Neuronal stem cell (in vitro differentiated cells): ENCODE measurements at regions not wholly inside any gene's neighbourhood (a gene's known extent, or its start where the extent isn't known, plus 50 kb on each side); places are given as distances from the start of the nearest gene placed in this dataset.

Experiments
- DNase-seq: peaks from one replicate; pipeline ENCODE4 v3.0.0-alpha.2; 2013; ENCODE audit warnings: low spot score
- H2AFZ ChIP-seq: one replicate; pipeline ENCODE4 v1.6.1; 2013; ENCODE audit warnings: mild to moderate bottlenecking, low read length, inconsistent platforms
- H2AK5ac ChIP-seq: 2 replicates; pipeline ENCODE4 v1.6.1; 2013; ENCODE audit warnings: low read depth, mild to moderate bottlenecking, inconsistent platforms, low read length, moderate library complexity, mixed read lengths
- H2BK120ac ChIP-seq: 2 replicates; pipeline ENCODE4 v1.6.1; 2013; ENCODE audit warnings: low read depth, mild to moderate bottlenecking, inconsistent platforms, low read length, moderate library complexity, mixed read lengths
- H2BK12ac ChIP-seq: one replicate; pipeline ENCODE4 v1.6.1; 2013; ENCODE audit warnings: low read length, inconsistent platforms
- H2BK15ac ChIP-seq: 2 replicates; pipeline ENCODE4 v1.6.1; 2013; ENCODE audit warnings: mild to moderate bottlenecking, low read length, inconsistent platforms, mixed read lengths
- H2BK5ac ChIP-seq: one replicate; pipeline ENCODE4 v1.6.1; 2013; ENCODE audit warnings: inconsistent platforms, mild to moderate bottlenecking, low read length, moderate library complexity
- H3K14ac ChIP-seq: one replicate; pipeline ENCODE4 v1.6.1; 2013; ENCODE audit warnings: low read length, inconsistent platforms
- H3K18ac ChIP-seq: 2 replicates; pipeline ENCODE4 v1.6.1; 2013; ENCODE audit warnings: low read length, inconsistent platforms
- H3K23ac ChIP-seq: 2 replicates; pipeline ENCODE4 v1.6.1; 2013; ENCODE audit warnings: low read depth, mild to moderate bottlenecking, mixed read lengths, low read length, inconsistent platforms; ENCODE audit not compliant: poor library complexity
- H3K27ac ChIP-seq: replicated peaks from 3 replicates; pipeline ENCODE4 v1.5.1; 2013; ENCODE audit warnings: low read length, inconsistent platforms
- H3K27me3 ChIP-seq, 3 experiments: 2 replicates each; pipeline ENCODE4 v1.6.1; 2013; ENCODE audit warnings: low read length in 3 of 3, mild to moderate bottlenecking in 2 of 3, inconsistent platforms in 1 of 3, low read depth in 1 of 3, mixed read lengths in 1 of 3, moderate library complexity in 1 of 3; ENCODE audit not compliant: control insufficient read depth in 3 of 3, insufficient read depth in 3 of 3
- H3K36me3 ChIP-seq, 2 donors: replicated peaks in 1 of 2; 2 replicates each; pipeline ENCODE4 v1.6.1; 2013; ENCODE audit warnings: low read length in 2 of 2; ENCODE audit not compliant: control insufficient read depth in 2 of 2, insufficient read depth in 2 of 2
- H3K4ac ChIP-seq: 2 replicates; pipeline ENCODE4 v1.6.1; 2013; ENCODE audit warnings: inconsistent platforms, mild to moderate bottlenecking, low read length, moderate library complexity
- H3K4me1 ChIP-seq, 2 donors: 1 replicate in 1 of 2; 2 replicates in 1 of 2; pipeline ENCODE4 v1.6.1; 2013; ENCODE audit warnings: low read length in 2 of 2, low read depth in 1 of 2; ENCODE audit not compliant: control insufficient read depth in 2 of 2, insufficient read depth in 1 of 2
- H3K4me2 ChIP-seq: one replicate; pipeline ENCODE4 v1.6.1; 2013; ENCODE audit warnings: mild to moderate bottlenecking, low read length, inconsistent platforms; ENCODE audit not compliant: insufficient read depth, poor library complexity, severe bottlenecking
- H3K4me3 ChIP-seq, 2 donors: 2 replicates each; pipeline ENCODE4 v1.5.1; 2013; ENCODE audit warnings: low read length in 2 of 2, mild to moderate bottlenecking in 2 of 2, inconsistent platforms in 1 of 2, moderate library complexity in 1 of 2
- H3K79me1 ChIP-seq: one replicate; pipeline ENCODE4 v1.6.1; 2013; ENCODE audit warnings: low read depth, mild to moderate bottlenecking, inconsistent platforms, low read length, moderate library complexity
- H3K9ac ChIP-seq: one replicate; pipeline ENCODE4 v1.6.1; 2013; ENCODE audit warnings: mild to moderate bottlenecking, low read depth, low read length, inconsistent platforms; ENCODE audit not compliant: poor library complexity
- H3K9me3 ChIP-seq, 2 donors: replicated peaks in 1 of 2; 2 replicates each; pipeline versions ENCODE3 to v1.6.1; 2013; ENCODE audit warnings: low read length in 2 of 2, mild to moderate bottlenecking in 2 of 2, inconsistent platforms in 1 of 2, low read depth in 1 of 2, mixed read lengths in 1 of 2, moderate library complexity in 1 of 2; ENCODE audit not compliant: control insufficient read depth in 2 of 2, insufficient read depth in 1 of 2
- H4K8ac ChIP-seq: one replicate; pipeline ENCODE4 v1.6.1; 2013; ENCODE audit warnings: low read depth, mild to moderate bottlenecking, inconsistent platforms, low read length, moderate library complexity
- H4K91ac ChIP-seq: one replicate; pipeline ENCODE4 v1.6.1; 2013; ENCODE audit warnings: low read length, low read depth, mild to moderate bottlenecking, inconsistent platforms; ENCODE audit not compliant: poor library complexity
- WGBS, 2 donors: extraction: QIAGEN DNeasy Blood & Tissue Kit; methylation state at CpG; one replicate each; pipeline ENCODE4 v1.1.7; 2013; ENCODE audit warnings: missing lambda C conversion rate in 2 of 2, mixed read lengths in 1 of 2; ENCODE audit not compliant: insufficient read length in 2 of 2, insufficient replicate concordance in 1 of 2; ENCODE audit errors: extremely low coverage in 2 of 2; 5-methylcytosine and 5-hydroxymethylcytosine counted together

GRCh38 chr11:122598971-122599370 is 56.6 kb upstream of the UBASH3B start:
- H3K9ac ChIP-seq, result no peak overlapping the region
- H3K23ac ChIP-seq, result no peak overlapping the region
- no peak overlapping the region for H4K91ac ChIP-seq
- WGBS, 2 donors, result no CpG with 5 or more reads among the region's 3 CpGs
- no peak overlapping the region for H3K27ac ChIP-seq
- no peak overlapping the region for H2AFZ ChIP-seq
- no peak overlapping the region for H3K4me2 ChIP-seq
- no peak overlapping the region for H2BK120ac ChIP-seq
- no peaks in the 10 kb centered on the region for H3K36me3 ChIP-seq
- DNase-seq, result no peak
- no peak overlapping the region for H3K4me3 ChIP-seq
- H3K9me3 ChIP-seq, result no peaks in the 10 kb centered on the region
- H3K4me1 ChIP-seq, result no peaks in the 10 kb centered on the region
- H3K79me1 ChIP-seq, result no peaks in the 10 kb centered on the region
- H3K14ac ChIP-seq, result no peak overlapping the region
- no peak overlapping the region for H3K18ac ChIP-seq
- no peak overlapping the region for H4K8ac ChIP-seq
- H2BK12ac ChIP-seq, result no peak overlapping the region
- no peak overlapping the region for H2BK5ac ChIP-seq
- no peak overlapping the region for H2AK5ac ChIP-seq
- no peak overlapping the region for H2BK15ac ChIP-seq
- no peak overlapping the region for H3K4ac ChIP-seq
- H3K27me3 ChIP-seq, result peaks cover 0 to 12% (median 0%) of the 10 kb centered on the region in 3 experiments

DNA sequence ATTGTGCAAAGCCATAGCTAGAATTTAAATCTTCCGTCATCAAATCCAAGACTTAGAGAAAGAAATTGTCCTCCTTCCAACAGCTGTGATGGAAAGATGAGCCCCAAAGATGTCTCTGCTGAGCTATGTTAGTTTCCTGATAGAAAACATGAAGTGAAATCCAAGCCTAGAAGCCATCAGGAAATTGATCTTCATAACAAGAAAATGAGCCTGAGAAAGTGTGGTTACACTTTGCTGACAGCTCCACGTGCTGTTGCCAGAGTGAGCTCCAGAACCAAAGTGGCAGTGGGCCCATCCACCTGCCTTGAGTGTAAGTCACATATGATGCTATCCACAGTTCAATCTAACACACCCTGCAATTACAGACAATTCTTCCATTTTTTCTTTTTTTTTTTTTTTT is 58.0 kb upstream of the UBASH3B start:
- H3K36me3 ChIP-seq, result no peaks in the 10 kb centered on the region
- no peak overlapping the region for H3K18ac ChIP-seq
- no peak overlapping the region for H2AK5ac ChIP-seq
- no peak overlapping the region for H2BK15ac ChIP-seq
- H3K27me3 ChIP-seq, result peaks cover 0 to 12% (median 0%) of the 10 kb centered on the region in 3 experiments
- H2AFZ ChIP-seq, result no peak overlapping the region
- no peak overlapping the region for H3K4me3 ChIP-seq
- no peak overlapping the region for H3K4me2 ChIP-seq
- WGBS, 2 donors, result no CpG with 5 or more reads among the region's 2 CpGs
- no peaks in the 10 kb centered on the region for H3K4me1 ChIP-seq
- H3K4ac ChIP-seq, result no peak overlapping the region
- no peak overlapping the region for H2BK120ac ChIP-seq
- no peaks in the 10 kb centered on the region for H3K9me3 ChIP-seq
- no peaks in the 10 kb centered on the region for H3K79me1 ChIP-seq
- no peak overlapping the region for H2BK5ac ChIP-seq
- H3K14ac ChIP-seq, result no peak overlapping the region
- H3K23ac ChIP-seq, result no peak overlapping the region
- no peak overlapping the region for H4K91ac ChIP-seq
- DNase-seq, result no peak
- H3K9ac ChIP-seq, result no peak overlapping the region
- H4K8ac ChIP-seq, result no peak overlapping the region
- H3K27ac ChIP-seq, result no peak overlapping the region
- no peak overlapping the region for H2BK12ac ChIP-seq

- Histone ChIP-seq H2AFZ (no peak overlapping the region), H3K4me1 (no peaks in the 10 kb centered on the region), H3K14ac (no peak overlapping the region), H2BK12ac (no peak overlapping the region), H4K91ac (no peak overlapping the region), H3K18ac (no peak overlapping the region), H3K27ac (no peak overlapping the region), H2BK5ac (no peak overlapping the region), H3K27me3 (peaks cover 0 to 12% (median 0%) of the 10 kb centered on the region in 3 experiments), H3K4me3 (no peak overlapping the region), H4K8ac (no peak overlapping the region), H3K9me3 (no peaks in the 10 kb centered on the region), H3K23ac (no peak overlapping the region), H3K9ac (no peak overlapping the region), H2BK15ac (no peak overlapping the region), H3K36me3 (no peaks in the 10 kb centered on the region), H3K4me2 (no peak overlapping the region), H2BK120ac (no peak overlapping the region), H2AK5ac (no peak overlapping the region), H3K79me1 (no peaks in the 10 kb centered on the region), H3K4ac (no peak overlapping the region)
- no CpG with 5 or more reads among the region's 3 CpGs for WGBS, 2 donors
- no peak for DNase-seq
Measured at GRCh38 chr11:122594986-122595645, 60.4 kb upstream of the UBASH3B start.

- no CpG with 5 or more reads among the region's 4 CpGs for WGBS, 2 donors
- no peaks in the 10 kb centered on the region for H3K4me1 ChIP-seq
- H2BK120ac ChIP-seq, result no peak overlapping the region
- no peak overlapping the region for H3K18ac ChIP-seq
- no peak overlapping the region for H3K4me2 ChIP-seq
- H3K4ac ChIP-seq, result no peak overlapping the region
- H2BK12ac ChIP-seq, result no peak overlapping the region
- H2BK5ac ChIP-seq, result no peak overlapping the region
- peaks cover 0 to 5% (median 0%) of the 10 kb centered on the region in 3 experiments for H3K27me3 ChIP-seq
- H4K8ac ChIP-seq, result no peak overlapping the region
- no peaks in the 10 kb centered on the region for H3K79me1 ChIP-seq
- H3K9me3 ChIP-seq, result no peaks in the 10 kb centered on the region
- no peak overlapping the region for H2AK5ac ChIP-seq
- no peak overlapping the region for H2BK15ac ChIP-seq
- no peaks in the 10 kb centered on the region for H3K36me3 ChIP-seq
- no peak overlapping the region for H3K27ac ChIP-seq
- no peak overlapping the region for H4K91ac ChIP-seq
- no peak for DNase-seq
- H3K9ac ChIP-seq, result no peak overlapping the region
- H3K14ac ChIP-seq, result no peak overlapping the region
- H2AFZ ChIP-seq, result no peak overlapping the region
- no peak overlapping the region for H3K23ac ChIP-seq
- no peak overlapping the region for H3K4me3 ChIP-seq
Measured at GRCh38 chr11:122593473-122594420, 61.8 kb upstream of the UBASH3B start.
